ENCODE measurements at regions not wholly inside any gene's neighbourhood (a gene's known extent, or its start where the extent isn't known, plus 50 kb on each side); places are given as distances from the start of the nearest gene placed in this dataset.

DNA sequence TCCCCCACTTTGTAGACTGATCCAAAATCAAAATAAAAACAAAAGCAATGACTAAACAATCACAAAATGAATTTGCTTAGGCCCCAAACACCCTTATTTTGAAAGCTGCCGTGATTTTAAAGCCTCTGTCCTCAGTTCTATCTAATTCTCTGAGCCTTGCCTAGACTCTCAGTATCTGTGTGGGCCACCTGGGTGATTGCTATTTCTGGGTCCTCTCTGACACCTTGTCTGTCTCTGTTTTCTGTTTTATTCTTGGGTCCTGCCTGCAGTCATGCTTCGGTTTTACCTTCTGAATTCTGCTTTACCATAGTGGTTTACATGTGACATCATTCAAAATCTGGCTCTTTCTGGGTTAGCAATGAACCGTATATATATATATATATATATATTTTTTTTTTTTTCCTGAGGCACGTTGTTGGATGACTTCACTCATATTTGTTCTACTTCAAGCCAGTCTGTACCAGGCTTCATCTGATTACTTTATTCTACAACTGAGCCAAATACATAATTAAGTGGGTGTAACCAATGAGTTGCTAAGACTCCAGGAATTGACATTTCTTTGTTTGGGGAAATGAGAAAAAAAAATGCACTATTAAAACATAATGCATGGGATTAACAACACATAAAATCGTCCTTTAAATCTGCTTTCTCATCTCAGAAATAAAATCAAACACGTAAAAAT is 710.7 kb upstream of the SLIT2 start:
- no peak overlapping the region for H3K4me3 ChIP-seq (ENCODE audit: low read length)
- TF ChIP-seq CTCF (IDR thresholded peaks at IDR 0.05; ENCODE audit: insufficient read depth, low read depth, low read length, missing control alignments): no peak
- no peak for DNase-seq (ENCODE audit: low read depth)

GRCh38 chr4:19539201-19539600 is 712.5 kb upstream of the SLIT2 start:
- no peak for DNase-seq (ENCODE audit: low read depth)
- no peak for TF ChIP-seq CTCF (IDR thresholded peaks at IDR 0.05; ENCODE audit: insufficient read depth, low read depth, low read length, missing control alignments)
- H3K4me3 ChIP-seq (ENCODE audit: low read length): no peak overlapping the region

DNA sequence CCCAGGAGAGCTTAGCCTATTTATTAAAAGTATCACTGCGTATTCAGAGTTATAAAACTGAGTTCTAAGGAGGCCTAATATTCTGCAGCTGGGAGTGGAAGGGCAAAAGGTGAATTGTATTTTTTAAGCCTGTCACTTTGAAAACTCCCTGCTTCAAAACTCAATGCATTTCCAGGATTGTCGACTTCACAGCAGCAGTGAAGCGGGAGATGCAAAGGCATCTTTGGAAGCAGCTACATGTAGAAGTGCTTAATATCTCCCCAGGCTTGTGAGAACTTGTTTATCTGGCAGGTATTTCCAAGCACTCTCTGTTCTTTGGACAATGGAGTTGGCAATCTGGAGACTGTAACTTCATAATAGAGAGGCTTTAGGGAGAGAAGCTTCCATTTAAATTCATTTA is 717.5 kb upstream of the SLIT2 start:
- DNase-seq (ENCODE audit: low read depth): peak; percentile 46
- TF ChIP-seq CTCF (IDR thresholded peaks at IDR 0.05; ENCODE audit: insufficient read depth, low read depth, low read length, missing control alignments): no peak
- no peak overlapping the region for H3K4me3 ChIP-seq (ENCODE audit: low read length)

DNA sequence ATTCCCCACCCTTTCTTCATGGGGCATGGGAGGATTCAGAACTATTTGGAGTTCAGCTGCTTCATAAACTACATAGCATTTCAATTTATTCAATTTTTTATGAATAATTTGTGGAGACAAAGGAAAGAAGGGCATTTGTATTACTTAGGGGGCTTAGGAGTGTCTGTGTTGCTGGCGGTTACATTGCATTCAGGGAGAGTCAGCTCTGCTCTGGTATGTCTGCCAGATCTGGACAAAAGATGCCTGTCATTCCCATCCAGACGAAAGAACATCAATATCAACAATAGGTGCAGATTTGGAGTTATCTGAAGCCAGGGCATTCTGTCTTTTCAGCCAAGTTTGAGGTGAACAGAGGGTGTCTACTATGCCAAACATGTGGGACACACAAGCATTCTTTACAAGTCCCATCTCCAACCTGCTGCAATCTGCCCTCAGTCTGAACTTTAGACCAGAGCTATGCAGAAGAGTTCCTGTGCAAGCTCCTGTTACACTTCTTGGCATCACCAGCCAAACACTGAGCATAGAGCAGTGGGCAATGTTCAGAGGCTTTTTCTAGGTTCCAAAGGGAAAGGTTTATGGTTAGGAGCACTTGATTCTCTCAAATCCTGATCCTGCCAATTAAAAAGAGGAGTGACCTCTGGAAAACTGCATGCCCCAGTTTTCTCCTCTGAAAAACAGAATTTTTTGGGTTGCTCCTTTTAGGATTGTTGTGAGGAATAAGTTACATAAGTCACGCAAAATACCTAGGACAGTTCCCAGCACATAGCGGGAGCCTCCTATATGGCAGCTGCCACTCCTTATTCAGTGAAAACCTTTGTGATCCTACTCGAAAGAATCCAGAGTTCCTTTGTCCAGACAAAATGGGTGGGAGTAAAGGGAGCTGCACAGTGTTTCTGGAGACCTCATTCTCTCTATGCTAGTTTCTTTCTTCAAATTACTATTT is 719.5 kb upstream of the SLIT2 start:
- no peak for TF ChIP-seq CTCF (IDR thresholded peaks at IDR 0.05; ENCODE audit: insufficient read depth, low read depth, low read length, missing control alignments)
- H3K4me3 ChIP-seq (ENCODE audit: low read length): no peak overlapping the region
- no peak for DNase-seq (ENCODE audit: low read depth)

GRCh38 chr4:19523964-19524363 is 727.7 kb upstream of the SLIT2 start:
- no peak for TF ChIP-seq CTCF (IDR thresholded peaks at IDR 0.05; ENCODE audit: insufficient read depth, low read depth, low read length, missing control alignments)
- DNase-seq (ENCODE audit: low read depth): peak; percentile 4
- H3K4me3 ChIP-seq (ENCODE audit: low read length): no peak overlapping the region

DNA sequence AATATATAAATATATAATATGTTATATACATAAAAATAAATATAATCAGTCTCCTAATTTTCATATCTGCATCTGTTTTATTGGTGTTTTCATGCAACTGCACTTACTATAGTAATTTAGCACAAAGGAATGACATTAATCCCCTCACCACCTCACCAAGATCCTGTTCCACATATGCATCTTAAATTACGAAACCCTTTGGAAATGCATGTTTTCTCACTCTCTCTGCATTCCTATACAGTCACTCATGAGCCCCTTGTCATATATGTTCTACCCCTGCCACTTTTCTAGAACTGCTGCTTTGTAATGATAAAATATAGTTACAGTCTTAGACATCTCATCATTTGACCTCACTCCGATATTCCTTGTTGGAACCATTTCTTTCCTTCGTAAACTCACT is 728.7 kb upstream of the SLIT2 start:
- DNase-seq (ENCODE audit: low read depth): no peak
- no peak overlapping the region for H3K4me3 ChIP-seq (ENCODE audit: low read length)
- TF ChIP-seq CTCF (IDR thresholded peaks at IDR 0.05; ENCODE audit: insufficient read depth, low read depth, low read length, missing control alignments): no peak
